K562 (cell line): ENCODE measurements at regions not wholly inside any gene's neighbourhood (a gene's known extent, or its start where the extent isn't known, plus 50 kb on each side); places are given as distances from the start of the nearest gene placed in this dataset.

Experiments used
- CTCF ChIP-seq, 3 experiments: IDR thresholded peaks in 2 of 3; conservative IDR thresholded peaks in 1 of 3; 2 replicates each; pipeline ENCODE4 v1.5.1; 2011 to 2012; ENCODE audit warnings: low read length in 3 of 3, mild to moderate bottlenecking in 3 of 3, control low read depth in 2 of 3, improper control_type of control experiment in 1 of 3, inconsistent platforms in 1 of 3, low read depth in 1 of 3, mixed read lengths in 1 of 3, moderate library complexity in 1 of 3; ENCODE audit not compliant: insufficient read depth in 2 of 3
- EGR1 ChIP-seq: fragments of 450-650 bp; conservative IDR thresholded peaks from 2 replicates; pipeline ENCODE4 v1.6.1; 2017; ENCODE audit warnings: mild to moderate bottlenecking
- HDAC2 ChIP-seq: fragments of 450-650 bp; IDR thresholded peaks from 2 replicates; pipeline ENCODE4 v1.6.1; 2016; ENCODE audit warnings: mild to moderate bottlenecking
- IFI16 ChIP-seq: fragments of 250-450 bp; sonication (Bioruptor Pico); IDR thresholded peaks from 2 replicates; pipeline ENCODE4 v2.1.2; 2022; ENCODE audit warnings: mild to moderate bottlenecking, inconsistent platforms
- JUNB ChIP-seq: fragments of 450-650 bp; formaldehyde crosslinking; conservative IDR thresholded peaks from 2 replicates; pipeline ENCODE4 v1.4.0; 2020; ENCODE audit warnings: mild to moderate bottlenecking
- NR0B1 ChIP-seq: fragments of 450-650 bp; IDR thresholded peaks from one replicate; pipeline ENCODE4 v1.6.1; 2018; ENCODE audit warnings: mild to moderate bottlenecking, moderate library complexity; ENCODE audit not compliant: partially characterized antibody
- PRDM10 ChIP-seq: fragments of 450-650 bp; IDR thresholded peaks from 2 replicates; pipeline ENCODE4 v1.6.1; 2018; ENCODE audit not compliant: partially characterized antibody
- RFX5 ChIP-seq: IDR thresholded peaks from 2 replicates; pipeline ENCODE4 v1.6.1; 2011; ENCODE audit warnings: low read depth, mild to moderate bottlenecking, improper control_type of control experiment, low read length
- SMARCB1 ChIP-seq: IDR thresholded peaks from 2 replicates; pipeline ENCODE4 v1.6.1; 2011; ENCODE audit warnings: improper control_type of control experiment, low read depth; ENCODE audit not compliant: insufficient read length
- SRSF9 ChIP-seq: fragments of 200-400 bp; formaldehyde crosslinking; IDR thresholded peaks from 2 replicates; pipeline ENCODE4 v1.6.1; 2017; ENCODE audit warnings: low read depth, low read length, borderline replicate concordance
- TBL1XR1 ChIP-seq, 2 experiments: IDR thresholded peaks; 2 replicates each; pipeline ENCODE4 v1.6.1; 2012; ENCODE audit warnings: improper control_type of control experiment in 2 of 2, low read length in 2 of 2, mild to moderate bottlenecking in 1 of 2
- ZHX1 ChIP-seq: fragments of 150-350 bp; conservative IDR thresholded peaks from 2 replicates; pipeline ENCODE4 v1.6.1; 2014; ENCODE audit warnings: low read length
- ZNF274 ChIP-seq: IDR thresholded peaks from 2 replicates; pipeline ENCODE4 v1.6.1; 2011; ENCODE audit warnings: low read depth, mild to moderate bottlenecking, low read length, moderate library complexity, borderline replicate concordance
- TF ChIP-seq, protein P1 (sequence below): fragments of 250-450 bp; sonication (Bioruptor Pico); IDR thresholded peaks from 2 replicates; pipeline ENCODE4 v1.8.0; 2021; ENCODE audit warnings: mild to moderate bottlenecking, moderate library complexity

- TF ChIP-seq CTCF (IDR thresholded peaks at IDR 0.05 in 2 of 3, conservative IDR thresholded peaks at IDR 0.05 in 1 of 3; ENCODE audit: insufficient read depth in 2 of 3, low read depth in 1 of 3, low read length in 3 of 3) = no peak
- TF ChIP-seq, protein P1, sequence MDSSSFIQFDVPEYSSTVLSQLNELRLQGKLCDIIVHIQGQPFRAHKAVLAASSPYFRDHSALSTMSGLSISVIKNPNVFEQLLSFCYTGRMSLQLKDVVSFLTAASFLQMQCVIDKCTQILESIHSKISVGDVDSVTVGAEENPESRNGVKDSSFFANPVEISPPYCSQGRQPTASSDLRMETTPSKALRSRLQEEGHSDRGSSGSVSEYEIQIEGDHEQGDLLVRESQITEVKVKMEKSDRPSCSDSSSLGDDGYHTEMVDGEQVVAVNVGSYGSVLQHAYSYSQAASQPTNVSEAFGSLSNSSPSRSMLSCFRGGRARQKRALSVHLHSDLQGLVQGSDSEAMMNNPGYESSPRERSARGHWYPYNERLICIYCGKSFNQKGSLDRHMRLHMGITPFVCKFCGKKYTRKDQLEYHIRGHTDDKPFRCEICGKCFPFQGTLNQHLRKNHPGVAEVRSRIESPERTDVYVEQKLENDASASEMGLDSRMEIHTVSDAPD (CRISPR knock-in tag) = no peak
- TF ChIP-seq ZHX1 = no peak
- TF ChIP-seq RFX5 = no peak
- no peak for TF ChIP-seq ZNF274
- no peak for TF ChIP-seq PRDM10
- no peak for TF ChIP-seq NR0B1
- no peak for TF ChIP-seq TBL1XR1 (IDR thresholded peaks at IDR 0.05; ENCODE audit: low read length in 2 of 2)
- TF ChIP-seq HDAC2 = no peak
- no peak for TF ChIP-seq JUNB (CRISPR knock-in tag)
- no peak for TF ChIP-seq SMARCB1
- TF ChIP-seq EGR1 = no peak
- TF ChIP-seq SRSF9 = no peak
- no peak for TF ChIP-seq IFI16 (CRISPR knock-in tag)
Observed at GRCh38 chr13:32866921-32867320, 149.3 kb upstream of the KL start.
